ENCODE measurements at regions not wholly inside any gene's neighbourhood (a gene's known extent, or its start where the extent isn't known, plus 50 kb on each side); places are given as distances from the start of the nearest gene placed in this dataset.

- Histone ChIP-seq H3K9ac (ENCODE audit: low read depth, low read length) (no peak overlapping the region), H3K4me1 (ENCODE audit: control insufficient read depth, insufficient read depth, low read length) (no peaks in the 10 kb centered on the region), H3K36me3 (ENCODE audit: control insufficient read depth, insufficient read depth, low read length) (no peaks in the 10 kb centered on the region), H3K4me3 (ENCODE audit: low read depth, low read length) (no peak overlapping the region), H3K27me3 (ENCODE audit: control insufficient read depth, insufficient read depth, low read length) (no peaks in the 10 kb centered on the region), H3K9me3 (ENCODE audit: control insufficient read depth, insufficient read depth, low read length) (no peaks in the 10 kb centered on the region)
Observed at GRCh38 chr4:146072376-146072775, 103.1 kb upstream of the LSM6 start.

- no peaks in the 10 kb centered on the region for H3K36me3 ChIP-seq (ENCODE audit: control insufficient read depth, insufficient read depth, low read length)
- no peaks in the 10 kb centered on the region for H3K27me3 ChIP-seq (ENCODE audit: control insufficient read depth, insufficient read depth, low read length)
- H3K4me3 ChIP-seq (ENCODE audit: low read depth, low read length), result no peak overlapping the region
- no peak overlapping the region for H3K9ac ChIP-seq (ENCODE audit: low read depth, low read length)
- no peaks in the 10 kb centered on the region for H3K4me1 ChIP-seq (ENCODE audit: control insufficient read depth, insufficient read depth, low read length)
- no peaks in the 10 kb centered on the region for H3K9me3 ChIP-seq (ENCODE audit: control insufficient read depth, insufficient read depth, low read length)
Observed at GRCh38 chr4:146071390-146071789, 104.1 kb upstream of the LSM6 start.

- Histone ChIP-seq H3K4me1 (ENCODE audit: control insufficient read depth, insufficient read depth, low read length) (no peaks in the 10 kb centered on the region), H3K27me3 (ENCODE audit: control insufficient read depth, insufficient read depth, low read length) (no peaks in the 10 kb centered on the region), H3K9me3 (ENCODE audit: control insufficient read depth, insufficient read depth, low read length) (no peaks in the 10 kb centered on the region), H3K4me3 (ENCODE audit: low read depth, low read length) (no peak overlapping the region), H3K9ac (ENCODE audit: low read depth, low read length) (no peak overlapping the region), H3K36me3 (ENCODE audit: control insufficient read depth, insufficient read depth, low read length) (no peaks in the 10 kb centered on the region)
Observed at GRCh38 chr4:146063143-146063542, 112.4 kb upstream of the LSM6 start.

GRCh38 chr4:146062340-146062739 lies 113.2 kb upstream of the LSM6 start:
- H3K27me3 ChIP-seq (ENCODE audit: control insufficient read depth, insufficient read depth, low read length), result no peaks in the 10 kb centered on the region
- H3K36me3 ChIP-seq (ENCODE audit: control insufficient read depth, insufficient read depth, low read length), result no peaks in the 10 kb centered on the region
- H3K4me3 ChIP-seq (ENCODE audit: low read depth, low read length), result no peak overlapping the region
- no peaks in the 10 kb centered on the region for H3K9me3 ChIP-seq (ENCODE audit: control insufficient read depth, insufficient read depth, low read length)
- no peak overlapping the region for H3K9ac ChIP-seq (ENCODE audit: low read depth, low read length)
- H3K4me1 ChIP-seq (ENCODE audit: control insufficient read depth, insufficient read depth, low read length), result no peaks in the 10 kb centered on the region

- no peak overlapping the region for H3K9ac ChIP-seq (ENCODE audit: low read depth, low read length)
- H3K27me3 ChIP-seq (ENCODE audit: control insufficient read depth, insufficient read depth, low read length), result no peaks in the 10 kb centered on the region
- H3K9me3 ChIP-seq (ENCODE audit: control insufficient read depth, insufficient read depth, low read length), result no peaks in the 10 kb centered on the region
- H3K36me3 ChIP-seq (ENCODE audit: control insufficient read depth, insufficient read depth, low read length), result no peaks in the 10 kb centered on the region
- H3K4me3 ChIP-seq (ENCODE audit: low read depth, low read length), result no peak overlapping the region
- H3K4me1 ChIP-seq (ENCODE audit: control insufficient read depth, insufficient read depth, low read length), result no peaks in the 10 kb centered on the region
Observed at GRCh38 chr4:146061610-146062334, 113.7 kb upstream of the LSM6 start.

- H3K9ac ChIP-seq (ENCODE audit: low read depth, low read length), result no peak overlapping the region
- H3K36me3 ChIP-seq (ENCODE audit: control insufficient read depth, insufficient read depth, low read length), result no peaks in the 10 kb centered on the region
- no peak overlapping the region for H3K4me3 ChIP-seq (ENCODE audit: low read depth, low read length)
- H3K27me3 ChIP-seq (ENCODE audit: control insufficient read depth, insufficient read depth, low read length), result no peaks in the 10 kb centered on the region
- H3K4me1 ChIP-seq (ENCODE audit: control insufficient read depth, insufficient read depth, low read length), result no peaks in the 10 kb centered on the region
- no peaks in the 10 kb centered on the region for H3K9me3 ChIP-seq (ENCODE audit: control insufficient read depth, insufficient read depth, low read length)
Observed at GRCh38 chr4:146059865-146060264, 115.7 kb upstream of the LSM6 start.

GRCh38 chr4:146059151-146059550 lies 116.4 kb upstream of the LSM6 start:
- Histone ChIP-seq H3K4me3 (ENCODE audit: low read depth, low read length) (no peak overlapping the region), H3K27me3 (ENCODE audit: control insufficient read depth, insufficient read depth, low read length) (no peaks in the 10 kb centered on the region), H3K36me3 (ENCODE audit: control insufficient read depth, insufficient read depth, low read length) (no peaks in the 10 kb centered on the region), H3K9ac (ENCODE audit: low read depth, low read length) (no peak overlapping the region), H3K4me1 (ENCODE audit: control insufficient read depth, insufficient read depth, low read length) (no peaks in the 10 kb centered on the region), H3K9me3 (ENCODE audit: control insufficient read depth, insufficient read depth, low read length) (no peaks in the 10 kb centered on the region)

- H3K9ac ChIP-seq (ENCODE audit: low read depth, low read length), result no peak overlapping the region
- no peaks in the 10 kb centered on the region for H3K4me1 ChIP-seq (ENCODE audit: control insufficient read depth, insufficient read depth, low read length)
- H3K4me3 ChIP-seq (ENCODE audit: low read depth, low read length), result no peak overlapping the region
- no peaks in the 10 kb centered on the region for H3K27me3 ChIP-seq (ENCODE audit: control insufficient read depth, insufficient read depth, low read length)
- H3K36me3 ChIP-seq (ENCODE audit: control insufficient read depth, insufficient read depth, low read length), result no peaks in the 10 kb centered on the region
- H3K9me3 ChIP-seq (ENCODE audit: control insufficient read depth, insufficient read depth, low read length), result no peaks in the 10 kb centered on the region
Observed at GRCh38 chr4:146058531-146058930, 117.0 kb upstream of the LSM6 start.

GRCh38 chr4:146054676-146055075 lies 116.1 kb upstream of the ZNF827 start:
- no peaks in the 10 kb centered on the region for H3K4me1 ChIP-seq (ENCODE audit: control insufficient read depth, insufficient read depth, low read length)
- H3K9me3 ChIP-seq (ENCODE audit: control insufficient read depth, insufficient read depth, low read length), result no peaks in the 10 kb centered on the region
- H3K4me3 ChIP-seq (ENCODE audit: low read depth, low read length), result no peak overlapping the region
- no peaks in the 10 kb centered on the region for H3K36me3 ChIP-seq (ENCODE audit: control insufficient read depth, insufficient read depth, low read length)
- H3K27me3 ChIP-seq (ENCODE audit: control insufficient read depth, insufficient read depth, low read length), result no peaks in the 10 kb centered on the region
- no peak overlapping the region for H3K9ac ChIP-seq (ENCODE audit: low read depth, low read length)

- H3K27me3 ChIP-seq (ENCODE audit: control insufficient read depth, insufficient read depth, low read length), result no peaks in the 10 kb centered on the region
- no peaks in the 10 kb centered on the region for H3K4me1 ChIP-seq (ENCODE audit: control insufficient read depth, insufficient read depth, low read length)
- H3K4me3 ChIP-seq (ENCODE audit: low read depth, low read length), result no peak overlapping the region
- no peaks in the 10 kb centered on the region for H3K9me3 ChIP-seq (ENCODE audit: control insufficient read depth, insufficient read depth, low read length)
- no peak overlapping the region for H3K9ac ChIP-seq (ENCODE audit: low read depth, low read length)
- H3K36me3 ChIP-seq (ENCODE audit: control insufficient read depth, insufficient read depth, low read length), result no peaks in the 10 kb centered on the region
Observed at GRCh38 chr4:146053891-146054290, 115.3 kb upstream of the ZNF827 start.

- Histone ChIP-seq H3K4me3 (ENCODE audit: low read depth, low read length) (no peak overlapping the region), H3K9ac (ENCODE audit: low read depth, low read length) (no peak overlapping the region), H3K9me3 (ENCODE audit: control insufficient read depth, insufficient read depth, low read length) (peaks cover 8% of the 10 kb centered on the region), H3K27me3 (ENCODE audit: control insufficient read depth, insufficient read depth, low read length) (no peaks in the 10 kb centered on the region), H3K4me1 (ENCODE audit: control insufficient read depth, insufficient read depth, low read length) (no peaks in the 10 kb centered on the region), H3K36me3 (ENCODE audit: control insufficient read depth, insufficient read depth, low read length) (no peaks in the 10 kb centered on the region)
Observed at GRCh38 chr4:146051728-146052391, 113.2 kb upstream of the ZNF827 start.

GRCh38 chr4:146051223-146051622 lies 112.6 kb upstream of the ZNF827 start:
- H3K4me1 ChIP-seq (ENCODE audit: control insufficient read depth, insufficient read depth, low read length), result no peaks in the 10 kb centered on the region

More at GRCh38 chr4:146051223-146051622, 112.6 kb upstream of the ZNF827 start:
- no peak overlapping the region for H3K4me3 ChIP-seq (ENCODE audit: low read depth, low read length)
- H3K36me3 ChIP-seq (ENCODE audit: control insufficient read depth, insufficient read depth, low read length), result no peaks in the 10 kb centered on the region
- no peaks in the 10 kb centered on the region for H3K27me3 ChIP-seq (ENCODE audit: control insufficient read depth, insufficient read depth, low read length)
- peaks cover 8% of the 10 kb centered on the region for H3K9me3 ChIP-seq (ENCODE audit: control insufficient read depth, insufficient read depth, low read length)
- no peak overlapping the region for H3K9ac ChIP-seq (ENCODE audit: low read depth, low read length)

All from iPS-15b (cell line).